ENCODE measurements at regions not wholly inside any gene's neighbourhood (a gene's known extent, or its start where the extent isn't known, plus 50 kb on each side); places are given as distances from the start of the nearest gene placed in this dataset.

- H3K4me3 ChIP-seq (ENCODE audit: control insufficient read depth in 1 of 7, extremely low read depth in 1 of 7, insufficient read depth in 4 of 7, low read depth in 2 of 7, low read length in 6 of 7): no peak overlapping the region
- no peaks in the 10 kb centered on the region for H3K27me3 ChIP-seq (replicated peaks in 2 of 5; ENCODE audit: control insufficient read depth in 4 of 5, insufficient read depth in 5 of 5, low read length in 4 of 5)
- H3K9me3 ChIP-seq (ENCODE audit: control extremely low read depth in 1 of 5, control insufficient read depth in 4 of 5, insufficient read depth in 2 of 5, low read depth in 1 of 5, low read length in 4 of 5): no peaks in the 10 kb centered on the region
- ChIA-PET POLR2A (no interaction called here), CTCF (no interaction called here)
- no peaks in the 10 kb centered on the region for H3K36me3 ChIP-seq (ENCODE audit: control insufficient read depth in 4 of 4, insufficient read depth in 4 of 4, low read length in 3 of 4)
- no peak overlapping the region for H3K27ac ChIP-seq (ENCODE audit: insufficient read depth in 1 of 2, low read depth in 1 of 2, low read length in 2 of 2, poor library complexity in 1 of 2, severe bottlenecking in 2 of 2)
- DNase-seq: no peak
- H3K4me1 ChIP-seq (ENCODE audit: control extremely low read depth in 1 of 4, control insufficient read depth in 4 of 4, insufficient read depth in 4 of 4, low read length in 3 of 4): no peaks in the 10 kb centered on the region
These were observed 287.4 kb downstream of the NOL4 start for GRCh38 chr18:33937270-33937816.

- WGBS (ENCODE audit: insufficient coverage): no CpG with 5 or more reads among the region's 1 CpG
- Histone ChIP-seq H3K4me3 (ENCODE audit: control insufficient read depth in 1 of 7, extremely low read depth in 1 of 7, insufficient read depth in 4 of 7, low read depth in 2 of 7, low read length in 6 of 7) (no peak overlapping the region), H3K9me3 (ENCODE audit: control extremely low read depth in 1 of 5, control insufficient read depth in 4 of 5, insufficient read depth in 2 of 5, low read depth in 1 of 5, low read length in 4 of 5) (no peaks in the 10 kb centered on the region), H3K4me1 (ENCODE audit: control extremely low read depth in 1 of 4, control insufficient read depth in 4 of 4, insufficient read depth in 4 of 4, low read length in 3 of 4) (no peaks in the 10 kb centered on the region), H3K36me3 (ENCODE audit: control insufficient read depth in 4 of 4, insufficient read depth in 4 of 4, low read length in 3 of 4) (no peaks in the 10 kb centered on the region), H3K27me3 (replicated peaks in 2 of 5; ENCODE audit: control insufficient read depth in 4 of 5, insufficient read depth in 5 of 5, low read length in 4 of 5) (no peaks in the 10 kb centered on the region), H3K27ac (ENCODE audit: insufficient read depth in 1 of 2, low read depth in 1 of 2, low read length in 2 of 2, poor library complexity in 1 of 2, severe bottlenecking in 2 of 2) (no peak overlapping the region)
- CTCF ChIA-PET: no interaction called here
- POLR2A ChIA-PET: no interaction called here
- DNase-seq: no peak
These were observed 290.5 kb downstream of the NOL4 start for GRCh38 chr18:33934258-33934657.

- WGBS (ENCODE audit: insufficient coverage): no CpG with 5 or more reads among the region's 3 CpGs
- Histone ChIP-seq H3K27me3 (replicated peaks in 2 of 5; ENCODE audit: control insufficient read depth in 4 of 5, insufficient read depth in 5 of 5, low read length in 4 of 5) (no peaks in the 10 kb centered on the region), H3K9me3 (ENCODE audit: control extremely low read depth in 1 of 5, control insufficient read depth in 4 of 5, insufficient read depth in 2 of 5, low read depth in 1 of 5, low read length in 4 of 5) (no peaks in the 10 kb centered on the region), H3K36me3 (ENCODE audit: control insufficient read depth in 4 of 4, insufficient read depth in 4 of 4, low read length in 3 of 4) (no peaks in the 10 kb centered on the region), H3K27ac (ENCODE audit: insufficient read depth in 1 of 2, low read depth in 1 of 2, low read length in 2 of 2, poor library complexity in 1 of 2, severe bottlenecking in 2 of 2) (no peak overlapping the region), H3K4me1 (ENCODE audit: control extremely low read depth in 1 of 4, control insufficient read depth in 4 of 4, insufficient read depth in 4 of 4, low read length in 3 of 4) (no peaks in the 10 kb centered on the region), H3K4me3 (ENCODE audit: control insufficient read depth in 1 of 7, extremely low read depth in 1 of 7, insufficient read depth in 4 of 7, low read depth in 2 of 7, low read length in 6 of 7) (no peak overlapping the region)
- no peak for DNase-seq
- POLR2A ChIA-PET: no interaction called here
- CTCF ChIA-PET: no interaction called here
These were observed 296.5 kb downstream of the NOL4 start for GRCh38 chr18:33928231-33928630.

- Histone ChIP-seq H3K4me3 (ENCODE audit: control insufficient read depth in 1 of 7, extremely low read depth in 1 of 7, insufficient read depth in 4 of 7, low read depth in 2 of 7, low read length in 6 of 7) (no peak overlapping the region), H3K9me3 (ENCODE audit: control extremely low read depth in 1 of 5, control insufficient read depth in 4 of 5, insufficient read depth in 2 of 5, low read depth in 1 of 5, low read length in 4 of 5) (no peaks in the 10 kb centered on the region), H3K27ac (ENCODE audit: insufficient read depth in 1 of 2, low read depth in 1 of 2, low read length in 2 of 2, poor library complexity in 1 of 2, severe bottlenecking in 2 of 2) (no peak overlapping the region), H3K36me3 (ENCODE audit: control insufficient read depth in 4 of 4, insufficient read depth in 4 of 4, low read length in 3 of 4) (no peaks in the 10 kb centered on the region), H3K4me1 (ENCODE audit: control extremely low read depth in 1 of 4, control insufficient read depth in 4 of 4, insufficient read depth in 4 of 4, low read length in 3 of 4) (no peaks in the 10 kb centered on the region), H3K27me3 (replicated peaks in 2 of 5; ENCODE audit: control insufficient read depth in 4 of 5, insufficient read depth in 5 of 5, low read length in 4 of 5) (no peaks in the 10 kb centered on the region)
- ChIA-PET CTCF (no interaction called here), POLR2A (no interaction called here)
- DNase-seq: no peak
- WGBS (ENCODE audit: insufficient coverage): 100% methylated on average over 1 of the region's 3 CpGs
These were observed 300.1 kb downstream of the NOL4 start for GRCh38 chr18:33924576-33924975.

- ChIA-PET CTCF (no interaction called here), POLR2A (no interaction called here)
- no peak overlapping the region for H3K27ac ChIP-seq (ENCODE audit: insufficient read depth in 1 of 2, low read depth in 1 of 2, low read length in 2 of 2, poor library complexity in 1 of 2, severe bottlenecking in 2 of 2)
- DNase-seq: no peak
- H3K4me3 ChIP-seq (ENCODE audit: control insufficient read depth in 1 of 7, extremely low read depth in 1 of 7, insufficient read depth in 4 of 7, low read depth in 2 of 7, low read length in 6 of 7): no peak overlapping the region
- H3K9me3 ChIP-seq (ENCODE audit: control extremely low read depth in 1 of 5, control insufficient read depth in 4 of 5, insufficient read depth in 2 of 5, low read depth in 1 of 5, low read length in 4 of 5): no peaks in the 10 kb centered on the region
- H3K27me3 ChIP-seq (replicated peaks in 2 of 5; ENCODE audit: control insufficient read depth in 4 of 5, insufficient read depth in 5 of 5, low read length in 4 of 5): no peaks in the 10 kb centered on the region
- no peaks in the 10 kb centered on the region for H3K4me1 ChIP-seq (ENCODE audit: control extremely low read depth in 1 of 4, control insufficient read depth in 4 of 4, insufficient read depth in 4 of 4, low read length in 3 of 4)
- WGBS (ENCODE audit: insufficient coverage): 86% methylated on average over 3 of the region's 3 CpGs
- no peaks in the 10 kb centered on the region for H3K36me3 ChIP-seq (ENCODE audit: control insufficient read depth in 4 of 4, insufficient read depth in 4 of 4, low read length in 3 of 4)
These were observed 300.7 kb downstream of the NOL4 start for GRCh38 chr18:33923980-33924379.

GRCh38 chr18:33918571-33918970 is 306.1 kb downstream of the NOL4 start:
- ChIA-PET CTCF (no interaction called here), POLR2A (no interaction called here)
- Histone ChIP-seq H3K4me1 (ENCODE audit: control extremely low read depth in 1 of 4, control insufficient read depth in 4 of 4, insufficient read depth in 4 of 4, low read length in 3 of 4) (no peaks in the 10 kb centered on the region), H3K9me3 (ENCODE audit: control extremely low read depth in 1 of 5, control insufficient read depth in 4 of 5, insufficient read depth in 2 of 5, low read depth in 1 of 5, low read length in 4 of 5) (no peaks in the 10 kb centered on the region), H3K4me3 (ENCODE audit: control insufficient read depth in 1 of 7, extremely low read depth in 1 of 7, insufficient read depth in 4 of 7, low read depth in 2 of 7, low read length in 6 of 7) (no peak overlapping the region), H3K27ac (ENCODE audit: insufficient read depth in 1 of 2, low read depth in 1 of 2, low read length in 2 of 2, poor library complexity in 1 of 2, severe bottlenecking in 2 of 2) (no peak overlapping the region), H3K27me3 (replicated peaks in 2 of 5; ENCODE audit: control insufficient read depth in 4 of 5, insufficient read depth in 5 of 5, low read length in 4 of 5) (no peaks in the 10 kb centered on the region), H3K36me3 (ENCODE audit: control insufficient read depth in 4 of 4, insufficient read depth in 4 of 4, low read length in 3 of 4) (no peaks in the 10 kb centered on the region)
- no CpG with 5 or more reads among the region's 3 CpGs for WGBS (ENCODE audit: insufficient coverage)
- DNase-seq: no peak

GRCh38 chr18:33916200-33916599 is 308.5 kb downstream of the NOL4 start:
- Histone ChIP-seq H3K4me3 (ENCODE audit: control insufficient read depth in 1 of 7, extremely low read depth in 1 of 7, insufficient read depth in 4 of 7, low read depth in 2 of 7, low read length in 6 of 7) (no peak overlapping the region), H3K9me3 (ENCODE audit: control extremely low read depth in 1 of 5, control insufficient read depth in 4 of 5, insufficient read depth in 2 of 5, low read depth in 1 of 5, low read length in 4 of 5) (no peaks in the 10 kb centered on the region), H3K4me1 (ENCODE audit: control extremely low read depth in 1 of 4, control insufficient read depth in 4 of 4, insufficient read depth in 4 of 4, low read length in 3 of 4) (no peaks in the 10 kb centered on the region), H3K36me3 (ENCODE audit: control insufficient read depth in 4 of 4, insufficient read depth in 4 of 4, low read length in 3 of 4) (no peaks in the 10 kb centered on the region), H3K27me3 (replicated peaks in 2 of 5; ENCODE audit: control insufficient read depth in 4 of 5, insufficient read depth in 5 of 5, low read length in 4 of 5) (no peaks in the 10 kb centered on the region), H3K27ac (ENCODE audit: insufficient read depth in 1 of 2, low read depth in 1 of 2, low read length in 2 of 2, poor library complexity in 1 of 2, severe bottlenecking in 2 of 2) (no peak overlapping the region)
- ChIA-PET CTCF (no interaction called here), POLR2A (no interaction called here)
- DNase-seq: no peak
- no CpG with 5 or more reads among the region's 4 CpGs for WGBS (ENCODE audit: insufficient coverage)

GRCh38 chr18:33914399-33914798 is 310.3 kb downstream of the NOL4 start:
- DNase-seq: no peak
- H3K9me3 ChIP-seq (ENCODE audit: control extremely low read depth in 1 of 5, control insufficient read depth in 4 of 5, insufficient read depth in 2 of 5, low read depth in 1 of 5, low read length in 4 of 5): no peaks in the 10 kb centered on the region
- no peaks in the 10 kb centered on the region for H3K4me1 ChIP-seq (ENCODE audit: control extremely low read depth in 1 of 4, control insufficient read depth in 4 of 4, insufficient read depth in 4 of 4, low read length in 3 of 4)
- ChIA-PET CTCF (no interaction called here), POLR2A (no interaction called here)
- H3K36me3 ChIP-seq (ENCODE audit: control insufficient read depth in 4 of 4, insufficient read depth in 4 of 4, low read length in 3 of 4): no peaks in the 10 kb centered on the region
- H3K27ac ChIP-seq (ENCODE audit: insufficient read depth in 1 of 2, low read depth in 1 of 2, low read length in 2 of 2, poor library complexity in 1 of 2, severe bottlenecking in 2 of 2): no peak overlapping the region
- no peak overlapping the region for H3K4me3 ChIP-seq (ENCODE audit: control insufficient read depth in 1 of 7, extremely low read depth in 1 of 7, insufficient read depth in 4 of 7, low read depth in 2 of 7, low read length in 6 of 7)
- no peaks in the 10 kb centered on the region for H3K27me3 ChIP-seq (replicated peaks in 2 of 5; ENCODE audit: control insufficient read depth in 4 of 5, insufficient read depth in 5 of 5, low read length in 4 of 5)
